ENCODE measurements at regions not wholly inside any gene's neighbourhood (a gene's known extent, or its start where the extent isn't known, plus 50 kb on each side); places are given as distances from the start of the nearest gene placed in this dataset.

- Histone ChIP-seq H3K27me3 (no peaks in the 10 kb centered on the region), H3K27ac (no peak overlapping the region), H3K9me3 (no peaks in the 10 kb centered on the region), H3K36me3 (no peaks in the 10 kb centered on the region), H3K4me3 (no peak overlapping the region), H3K4me1 (peaks cover 0 to 19% (median 0%) of the 10 kb centered on the region in 3 donors)
- no peak for ATAC-seq
- TF ChIP-seq EP300 (IDR thresholded peaks at IDR 0.05) (no peak), POLR2AphosphoS5 (IDR thresholded peaks at IDR 0.05) (no peak), POLR2A (IDR thresholded peaks at IDR 0.05) (no peak)
- TF ChIP-seq, protein P1, sequence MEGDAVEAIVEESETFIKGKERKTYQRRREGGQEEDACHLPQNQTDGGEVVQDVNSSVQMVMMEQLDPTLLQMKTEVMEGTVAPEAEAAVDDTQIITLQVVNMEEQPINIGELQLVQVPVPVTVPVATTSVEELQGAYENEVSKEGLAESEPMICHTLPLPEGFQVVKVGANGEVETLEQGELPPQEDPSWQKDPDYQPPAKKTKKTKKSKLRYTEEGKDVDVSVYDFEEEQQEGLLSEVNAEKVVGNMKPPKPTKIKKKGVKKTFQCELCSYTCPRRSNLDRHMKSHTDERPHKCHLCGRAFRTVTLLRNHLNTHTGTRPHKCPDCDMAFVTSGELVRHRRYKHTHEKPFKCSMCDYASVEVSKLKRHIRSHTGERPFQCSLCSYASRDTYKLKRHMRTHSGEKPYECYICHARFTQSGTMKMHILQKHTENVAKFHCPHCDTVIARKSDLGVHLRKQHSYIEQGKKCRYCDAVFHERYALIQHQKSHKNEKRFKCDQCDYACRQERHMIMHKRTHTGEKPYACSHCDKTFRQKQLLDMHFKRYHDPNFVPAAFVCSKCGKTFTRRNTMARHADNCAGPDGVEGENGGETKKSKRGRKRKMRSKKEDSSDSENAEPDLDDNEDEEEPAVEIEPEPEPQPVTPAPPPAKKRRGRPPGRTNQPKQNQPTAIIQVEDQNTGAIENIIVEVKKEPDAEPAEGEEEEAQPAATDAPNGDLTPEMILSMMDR (IDR thresholded peaks at IDR 0.05), result no peak
Observed at GRCh38 chr5:68957591-68957990, 136.2 kb upstream of the SLC30A5 start.

DNA sequence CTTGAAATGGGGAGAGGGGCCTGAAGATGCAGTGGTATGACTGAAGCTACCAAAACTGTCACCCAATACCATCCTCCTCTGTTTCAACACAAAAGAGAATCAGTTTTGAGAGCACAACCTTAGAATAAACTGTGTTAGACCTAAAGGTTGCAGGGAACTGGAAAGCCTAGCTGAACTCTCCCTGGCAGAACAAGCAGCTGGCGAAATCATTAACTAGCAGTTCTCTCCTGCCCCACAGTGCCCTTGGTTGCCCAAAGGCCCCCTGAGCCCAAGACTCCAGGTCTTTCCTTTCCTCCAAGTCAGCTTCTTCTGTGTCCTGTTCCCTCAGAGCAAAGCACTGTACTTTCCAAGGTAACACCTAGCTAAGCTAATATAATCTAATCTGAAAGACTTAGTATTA is 135.4 kb upstream of the SLC30A5 start:
- Histone ChIP-seq H3K4me1 (peaks cover 0 to 20% (median 0%) of the 10 kb centered on the region in 3 donors), H3K27ac (no peak overlapping the region), H3K4me3 (no peak overlapping the region), H3K9me3 (no peaks in the 10 kb centered on the region), H3K36me3 (no peaks in the 10 kb centered on the region), H3K27me3 (no peaks in the 10 kb centered on the region)
- 57% methylated on average over 1 of the region's 1 CpG; no CpG with 5 or more reads in 1 of the 2 donors for WGBS, 2 donors (ENCODE audit: low coverage in 1 of 2)
- ATAC-seq, result no peak
- TF ChIP-seq POLR2AphosphoS5 (IDR thresholded peaks at IDR 0.05) (no peak), POLR2A (IDR thresholded peaks at IDR 0.05) (no peak), EP300 (IDR thresholded peaks at IDR 0.05) (no peak)
- TF ChIP-seq, protein P1 (IDR thresholded peaks at IDR 0.05), result no peak

GRCh38 chr5:68960456-68960855 is 133.4 kb upstream of the SLC30A5 start:
- WGBS, 2 donors (ENCODE audit: low coverage in 1 of 2), result 71 to 78% methylated on average over 3 of the region's 4 CpGs
- no peak for ATAC-seq
- Histone ChIP-seq H3K4me3 (no peak overlapping the region), H3K36me3 (no peaks in the 10 kb centered on the region), H3K27me3 (no peaks in the 10 kb centered on the region), H3K9me3 (no peaks in the 10 kb centered on the region), H3K4me1 (peaks cover 0 to 14% (median 0%) of the 10 kb centered on the region in 3 donors), H3K27ac (no peak overlapping the region)
- TF ChIP-seq POLR2AphosphoS5 (IDR thresholded peaks at IDR 0.05) (no peak), EP300 (IDR thresholded peaks at IDR 0.05) (no peak), POLR2A (IDR thresholded peaks at IDR 0.05) (no peak)
- TF ChIP-seq, protein P1 (IDR thresholded peaks at IDR 0.05), result no peak

GRCh38 chr5:68960961-68961360 is 132.9 kb upstream of the SLC30A5 start:
- whole genome bisulfite sequencing, 2 donors (ENCODE audit: low coverage in 1 of 2), result 73 to 98% methylated on average over 3 to 5 of the region's 6 CpGs
- Histone ChIP-seq H3K4me1 (peaks cover 0 to 14% (median 0%) of the 10 kb centered on the region in 3 donors), H3K27me3 (no peaks in the 10 kb centered on the region), H3K27ac (no peak overlapping the region), H3K4me3 (no peak overlapping the region), H3K9me3 (no peaks in the 10 kb centered on the region), H3K36me3 (no peaks in the 10 kb centered on the region)
- no peak for ATAC-seq
- TF ChIP-seq, protein P1 (IDR thresholded peaks at IDR 0.05), result no peak
- TF ChIP-seq EP300 (IDR thresholded peaks at IDR 0.05) (no peak), POLR2AphosphoS5 (IDR thresholded peaks at IDR 0.05) (no peak), POLR2A (IDR thresholded peaks at IDR 0.05) (no peak)

- WGBS, 2 donors (ENCODE audit: low coverage in 1 of 2), result 76 to 92% methylated on average over 2 to 5 of the region's 5 CpGs
- Histone ChIP-seq H3K27ac (no peak overlapping the region), H3K4me1 (peaks cover 0 to 14% (median 0%) of the 10 kb centered on the region in 3 donors), H3K27me3 (no peaks in the 10 kb centered on the region), H3K9me3 (no peaks in the 10 kb centered on the region), H3K4me3 (no peak overlapping the region), H3K36me3 (no peaks in the 10 kb centered on the region)
- ATAC-seq, result no peak
- TF ChIP-seq EP300 (IDR thresholded peaks at IDR 0.05), result no peak
- TF ChIP-seq POLR2AphosphoS5 (IDR thresholded peaks at IDR 0.05), result no peak
- no peak for TF ChIP-seq POLR2A (IDR thresholded peaks at IDR 0.05)
- TF ChIP-seq, protein P1 (IDR thresholded peaks at IDR 0.05), result no peak
Observed at GRCh38 chr5:68961762-68962161, 132.1 kb upstream of the SLC30A5 start.

Measured in gastroesophageal sphincter (tissue), 4 donors.